ENCODE measurements at regions not wholly inside any gene's neighbourhood (a gene's known extent, or its start where the extent isn't known, plus 50 kb on each side); places are given as distances from the start of the nearest gene placed in this dataset.
A peak's percentile ranks its signal among the peaks of the same experiment; 100 is the strongest.

DNA sequence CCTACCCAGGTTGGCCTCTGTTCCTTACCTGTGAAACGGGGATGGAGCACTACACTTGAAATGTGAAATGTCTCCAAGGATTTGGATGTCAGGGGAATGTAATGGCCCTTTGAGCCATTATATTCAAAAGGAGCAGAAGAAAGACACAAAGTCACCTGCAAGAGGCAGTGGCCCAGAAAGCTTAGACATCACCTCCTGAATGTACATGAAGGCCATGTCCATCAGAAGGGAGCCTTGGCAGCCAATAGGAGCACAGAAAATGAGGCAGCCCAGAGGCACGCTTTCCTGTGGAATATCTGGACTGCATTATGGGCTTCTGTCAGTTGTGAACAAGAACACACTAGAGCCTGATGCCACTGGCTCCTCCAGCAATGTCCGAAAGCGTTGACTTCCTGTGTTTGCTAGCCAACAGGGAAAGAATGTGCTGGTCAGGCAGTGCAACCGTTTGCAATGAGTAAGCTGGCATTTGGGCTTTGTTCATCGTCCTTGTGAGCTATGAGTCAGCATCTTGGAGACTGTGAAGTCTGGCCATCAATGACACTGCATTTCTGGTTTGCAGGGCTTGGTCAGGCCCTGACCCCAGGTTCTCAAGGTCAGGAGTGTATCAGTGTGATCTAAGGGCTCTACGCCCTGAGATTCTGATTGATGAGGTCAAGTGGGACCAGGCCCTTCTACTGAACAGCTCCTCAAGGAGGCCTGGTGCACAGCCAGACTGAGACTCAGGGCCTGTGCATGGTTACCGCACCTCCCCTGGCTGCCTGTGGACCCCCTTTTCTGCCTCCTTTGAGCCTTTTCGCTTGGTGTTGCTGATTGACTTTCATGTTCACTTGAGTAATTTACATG lies 222.4 kb downstream of the RPS24 start:
- ATAC-seq (peak; percentile 89), DNase-seq (ENCODE audit: low read depth, low spot score) (peak; percentile 82)
- H3K4me2 ChIP-seq (ENCODE audit: low read length), result peak overlapping the region; percentile 64
- no peaks in the 10 kb centered on the region for H3K79me2 ChIP-seq (ENCODE audit: insufficient read depth, low read length)
- H3K4me1 ChIP-seq (ENCODE audit: control insufficient read depth in 1 of 2, insufficient read depth in 2 of 2, low read length in 2 of 2), result peaks cover 12 to 33% of the 10 kb centered on the region in 2 experiments
- intact Hi-C loops (cut with micrococcal nuclease), result no loop called here
- CTCF ChIA-PET, result no interaction called here
- peak overlapping the region; percentile 32 for H2AFZ ChIP-seq (ENCODE audit: low read depth, low read length, poor library complexity, severe bottlenecking)
- peak overlapping the region; percentile 27; the same call in 1 of the 2 replicates for H3K27ac ChIP-seq (ENCODE audit: low read depth, low read length)
- H3K9ac ChIP-seq (ENCODE audit: low read length), result peak overlapping the region; percentile 25
- POLR2A ChIA-PET, result interaction anchor here (0.8 to 1.3 kb wide), 2 partner anchors 9 to 34 kb away, joined by 3 read pairs; no protein-coding TSS in a partner anchor
- H4K20me1 ChIP-seq (ENCODE audit: insufficient read depth), result no peaks in the 10 kb centered on the region
- no TSS peak for BruUV-seq (replicated peaks)
- no peaks in the 10 kb centered on the region for H3K36me3 ChIP-seq (ENCODE audit: control insufficient read depth in 1 of 2, insufficient read depth in 2 of 2, low read length in 2 of 2)
- RAD21 ChIA-PET (ENCODE audit: low non-redundant PET in 1 of 2, low total read pairs in 2 of 2, uncharacterized antibody in 2 of 2, unreplicated experiment in 2 of 2), result no interaction called here
- H3K4me3 ChIP-seq (replicated peaks in 1 of 2; ENCODE audit: low read depth in 1 of 2, low read length in 2 of 2), result peak overlapping the region in 1 of 2 experiments; percentile 17; a peak in 1 of 4 replicates
- H3K9me3 ChIP-seq (ENCODE audit: control insufficient read depth in 1 of 2, insufficient read depth in 1 of 2, low read depth in 1 of 2, low read length in 2 of 2), result no peaks in the 10 kb centered on the region
- H3K9me2 ChIP-seq (ENCODE audit: insufficient read depth), result no peaks in the 10 kb centered on the region; the same call in 1 of the 2 replicates
- H3K27me3 ChIP-seq (ENCODE audit: insufficient read depth, low read length), result no peaks in the 10 kb centered on the region
- TF ChIP-seq, protein P1, sequence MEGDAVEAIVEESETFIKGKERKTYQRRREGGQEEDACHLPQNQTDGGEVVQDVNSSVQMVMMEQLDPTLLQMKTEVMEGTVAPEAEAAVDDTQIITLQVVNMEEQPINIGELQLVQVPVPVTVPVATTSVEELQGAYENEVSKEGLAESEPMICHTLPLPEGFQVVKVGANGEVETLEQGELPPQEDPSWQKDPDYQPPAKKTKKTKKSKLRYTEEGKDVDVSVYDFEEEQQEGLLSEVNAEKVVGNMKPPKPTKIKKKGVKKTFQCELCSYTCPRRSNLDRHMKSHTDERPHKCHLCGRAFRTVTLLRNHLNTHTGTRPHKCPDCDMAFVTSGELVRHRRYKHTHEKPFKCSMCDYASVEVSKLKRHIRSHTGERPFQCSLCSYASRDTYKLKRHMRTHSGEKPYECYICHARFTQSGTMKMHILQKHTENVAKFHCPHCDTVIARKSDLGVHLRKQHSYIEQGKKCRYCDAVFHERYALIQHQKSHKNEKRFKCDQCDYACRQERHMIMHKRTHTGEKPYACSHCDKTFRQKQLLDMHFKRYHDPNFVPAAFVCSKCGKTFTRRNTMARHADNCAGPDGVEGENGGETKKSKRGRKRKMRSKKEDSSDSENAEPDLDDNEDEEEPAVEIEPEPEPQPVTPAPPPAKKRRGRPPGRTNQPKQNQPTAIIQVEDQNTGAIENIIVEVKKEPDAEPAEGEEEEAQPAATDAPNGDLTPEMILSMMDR (IDR thresholded peaks at IDR 0.05 in 2 of 3, conservative IDR thresholded peaks at IDR 0.05 in 1 of 3; ENCODE audit: borderline replicate concordance in 1 of 3, insufficient read depth in 1 of 3, low read depth in 2 of 3, low read length in 2 of 3), result no peak
- TF ChIP-seq SP1 (IDR thresholded peaks at IDR 0.05; ENCODE audit: low read depth) (peak; percentile 91), JUND (IDR thresholded peaks at IDR 0.05) (peak; percentile 75), POLR2A (IDR thresholded peaks at IDR 0.05; ENCODE audit: borderline replicate concordance, extremely low read depth, insufficient read depth, insufficient read length) (no peak), POLR2AphosphoS5 (IDR thresholded peaks at IDR 0.05; ENCODE audit: low read depth, low read length) (peak; percentile 68), CEBPB (IDR thresholded peaks at IDR 0.05; ENCODE audit: low read depth) (peak; percentile 92), ELF1 (IDR thresholded peaks at IDR 0.05; ENCODE audit: borderline replicate concordance, low read depth) (no peak; the same call in 1 of the 2 replicates), EGR1 (IDR thresholded peaks at IDR 0.05; ENCODE audit: low read depth) (no peak), ZFX (IDR thresholded peaks at IDR 0.05) (peak; percentile 31; the same call in 1 of the 2 replicates), SRF (IDR thresholded peaks at IDR 0.05; ENCODE audit: low read depth) (no peak), CBX3 (IDR thresholded peaks at IDR 0.05; ENCODE audit: low read depth) (peak; percentile 96), YY1 (IDR thresholded peaks at IDR 0.05; ENCODE audit: extremely low read depth, insufficient replicate concordance, low read depth, low read length) (peak; percentile 13), EZH2phosphoT487 (IDR thresholded peaks at IDR 0.05; ENCODE audit: borderline replicate concordance) (no peak), ZNF274 (IDR thresholded peaks at IDR 0.05; ENCODE audit: low read depth, low read length) (no peak), EZH2 (IDR thresholded peaks at IDR 0.05) (no peak), SIN3A (IDR thresholded peaks at IDR 0.05; ENCODE audit: low read depth) (no peak; the same call in 1 of the 2 replicates), RAD21 (IDR thresholded peaks at IDR 0.05; ENCODE audit: low read depth) (no peak)
- TF ChIP-seq, protein P2, sequence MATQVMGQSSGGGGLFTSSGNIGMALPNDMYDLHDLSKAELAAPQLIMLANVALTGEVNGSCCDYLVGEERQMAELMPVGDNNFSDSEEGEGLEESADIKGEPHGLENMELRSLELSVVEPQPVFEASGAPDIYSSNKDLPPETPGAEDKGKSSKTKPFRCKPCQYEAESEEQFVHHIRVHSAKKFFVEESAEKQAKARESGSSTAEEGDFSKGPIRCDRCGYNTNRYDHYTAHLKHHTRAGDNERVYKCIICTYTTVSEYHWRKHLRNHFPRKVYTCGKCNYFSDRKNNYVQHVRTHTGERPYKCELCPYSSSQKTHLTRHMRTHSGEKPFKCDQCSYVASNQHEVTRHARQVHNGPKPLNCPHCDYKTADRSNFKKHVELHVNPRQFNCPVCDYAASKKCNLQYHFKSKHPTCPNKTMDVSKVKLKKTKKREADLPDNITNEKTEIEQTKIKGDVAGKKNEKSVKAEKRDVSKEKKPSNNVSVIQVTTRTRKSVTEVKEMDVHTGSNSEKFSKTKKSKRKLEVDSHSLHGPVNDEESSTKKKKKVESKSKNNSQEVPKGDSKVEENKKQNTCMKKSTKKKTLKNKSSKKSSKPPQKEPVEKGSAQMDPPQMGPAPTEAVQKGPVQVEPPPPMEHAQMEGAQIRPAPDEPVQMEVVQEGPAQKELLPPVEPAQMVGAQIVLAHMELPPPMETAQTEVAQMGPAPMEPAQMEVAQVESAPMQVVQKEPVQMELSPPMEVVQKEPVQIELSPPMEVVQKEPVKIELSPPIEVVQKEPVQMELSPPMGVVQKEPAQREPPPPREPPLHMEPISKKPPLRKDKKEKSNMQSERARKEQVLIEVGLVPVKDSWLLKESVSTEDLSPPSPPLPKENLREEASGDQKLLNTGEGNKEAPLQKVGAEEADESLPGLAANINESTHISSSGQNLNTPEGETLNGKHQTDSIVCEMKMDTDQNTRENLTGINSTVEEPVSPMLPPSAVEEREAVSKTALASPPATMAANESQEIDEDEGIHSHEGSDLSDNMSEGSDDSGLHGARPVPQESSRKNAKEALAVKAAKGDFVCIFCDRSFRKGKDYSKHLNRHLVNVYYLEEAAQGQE (IDR thresholded peaks at IDR 0.05; ENCODE audit: low read depth), result no peak
- TF ChIP-seq, protein P3, sequence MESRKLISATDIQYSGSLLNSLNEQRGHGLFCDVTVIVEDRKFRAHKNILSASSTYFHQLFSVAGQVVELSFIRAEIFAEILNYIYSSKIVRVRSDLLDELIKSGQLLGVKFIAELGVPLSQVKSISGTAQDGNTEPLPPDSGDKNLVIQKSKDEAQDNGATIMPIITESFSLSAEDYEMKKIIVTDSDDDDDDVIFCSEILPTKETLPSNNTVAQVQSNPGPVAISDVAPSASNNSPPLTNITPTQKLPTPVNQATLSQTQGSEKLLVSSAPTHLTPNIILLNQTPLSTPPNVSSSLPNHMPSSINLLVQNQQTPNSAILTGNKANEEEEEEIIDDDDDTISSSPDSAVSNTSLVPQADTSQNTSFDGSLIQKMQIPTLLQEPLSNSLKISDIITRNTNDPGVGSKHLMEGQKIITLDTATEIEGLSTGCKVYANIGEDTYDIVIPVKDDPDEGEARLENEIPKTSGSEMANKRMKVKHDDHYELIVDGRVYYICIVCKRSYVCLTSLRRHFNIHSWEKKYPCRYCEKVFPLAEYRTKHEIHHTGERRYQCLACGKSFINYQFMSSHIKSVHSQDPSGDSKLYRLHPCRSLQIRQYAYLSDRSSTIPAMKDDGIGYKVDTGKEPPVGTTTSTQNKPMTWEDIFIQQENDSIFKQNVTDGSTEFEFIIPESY (IDR thresholded peaks at IDR 0.05; ENCODE audit: extremely low read depth, insufficient replicate concordance, low read length), result peak; percentile 39
- TF ChIP-seq, protein P4, sequence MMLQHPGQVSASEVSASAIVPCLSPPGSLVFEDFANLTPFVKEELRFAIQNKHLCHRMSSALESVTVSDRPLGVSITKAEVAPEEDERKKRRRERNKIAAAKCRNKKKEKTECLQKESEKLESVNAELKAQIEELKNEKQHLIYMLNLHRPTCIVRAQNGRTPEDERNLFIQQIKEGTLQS (IDR thresholded peaks at IDR 0.05), result no peak

Data from HCT116 (cell line).